Effector memory CD8-positive, alpha-beta T cell (primary cell): ENCODE measurements at regions not wholly inside any gene's neighbourhood (a gene's known extent, or its start where the extent isn't known, plus 50 kb on each side); places are given as distances from the start of the nearest gene placed in this dataset.

Source experiments
- ATAC-seq: fragments of 150-1000 bp; cut with Tn5 transposase; replicated peaks from 2 replicates; pipeline ENCODE4 v1.10.0; 2021; ENCODE audit warnings: mild to moderate bottlenecking, moderate library complexity
- DNase-seq, 3 experiments: peaks; one replicate each; pipeline ENCODE4 v3.0.0; 2021
- H3K27ac Mint-ChIP-seq, 2 donors: one replicate each; pipeline ENCODE4 v1.8.0; 2022; ENCODE audit warnings: mild to moderate bottlenecking in 2 of 2, mixed read lengths in 2 of 2, moderate library complexity in 2 of 2
- H3K27me3 Mint-ChIP-seq, 2 donors: one replicate each; pipeline ENCODE4 v1.8.0; 2022; ENCODE audit warnings: mixed read lengths in 2 of 2
- H3K36me3 Mint-ChIP-seq: one replicate; pipeline ENCODE4 v1.8.0; 2022; ENCODE audit warnings: mild to moderate bottlenecking, moderate library complexity, mixed read lengths; ENCODE audit not compliant: insufficient read depth
- H3K4me1 Mint-ChIP-seq, 2 donors: one replicate each; pipeline ENCODE4 v1.8.0; 2022; ENCODE audit warnings: low read depth in 2 of 2, mixed read lengths in 2 of 2
- H3K4me3 Mint-ChIP-seq, 2 donors: one replicate each; pipeline ENCODE4 v1.8.0; 2022; ENCODE audit warnings: mild to moderate bottlenecking in 2 of 2, mixed read lengths in 2 of 2, moderate library complexity in 2 of 2
- H3K9me3 Mint-ChIP-seq, 2 donors: one replicate each; pipeline ENCODE4 v1.8.0; 2022; ENCODE audit warnings: mixed read lengths in 2 of 2

- ATAC-seq: no peak
- Mint-ChIP-seq H3K4me1 (no peaks in the 10 kb centered on the region), H3K4me3 (no peak overlapping the region), H3K27ac (no peak overlapping the region), H3K36me3 (no peaks in the 10 kb centered on the region), H3K9me3 (peaks cover 3 to 8% of the 10 kb centered on the region in 2 donors), H3K27me3 (no peaks in the 10 kb centered on the region)
- DNase-seq: no peak
Observed at GRCh38 chr5:92119110-92119509, 736.0 kb upstream of the ARRDC3 start.

GRCh38 chr5:92106808-92107207 is 723.7 kb upstream of the ARRDC3 start:
- H3K9me3 Mint-ChIP-seq: peaks cover 3 to 4% of the 10 kb centered on the region in 2 donors
- no peaks in the 10 kb centered on the region for H3K4me1 Mint-ChIP-seq
- no peak for DNase-seq
- H3K27ac Mint-ChIP-seq: no peak overlapping the region
- no peak overlapping the region for H3K4me3 Mint-ChIP-seq
- no peak for ATAC-seq
- H3K27me3 Mint-ChIP-seq: no peaks in the 10 kb centered on the region
- H3K36me3 Mint-ChIP-seq: no peaks in the 10 kb centered on the region

DNA sequence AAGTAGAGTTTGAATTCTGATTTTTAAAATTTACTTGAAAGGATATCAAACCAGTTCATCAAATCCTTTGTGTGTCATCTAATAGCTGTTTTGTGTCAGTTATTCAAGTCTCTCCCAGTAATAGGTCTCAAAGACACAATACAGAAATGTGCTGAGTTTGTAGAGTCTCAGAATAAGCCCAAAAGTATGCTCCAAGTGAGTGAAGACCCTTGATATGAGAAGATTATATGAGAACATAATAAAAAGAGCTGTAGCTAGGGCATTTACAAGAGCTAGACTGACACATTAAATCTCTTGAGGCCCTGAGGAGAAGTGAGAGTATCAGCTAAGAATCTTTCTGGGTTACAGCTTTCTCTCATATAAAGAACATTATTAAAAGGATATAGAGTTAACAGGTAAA is 721.0 kb upstream of the ARRDC3 start:
- ATAC-seq (no peak), DNase-seq (no peak)
- H3K4me3 Mint-ChIP-seq: no peak overlapping the region
- H3K4me1 Mint-ChIP-seq: no peaks in the 10 kb centered on the region
- no peaks in the 10 kb centered on the region for H3K27me3 Mint-ChIP-seq
- no peak overlapping the region for H3K27ac Mint-ChIP-seq
- no peaks in the 10 kb centered on the region for H3K36me3 Mint-ChIP-seq
- peaks cover 0 to 3% of the 10 kb centered on the region in 2 donors for H3K9me3 Mint-ChIP-seq

DNA sequence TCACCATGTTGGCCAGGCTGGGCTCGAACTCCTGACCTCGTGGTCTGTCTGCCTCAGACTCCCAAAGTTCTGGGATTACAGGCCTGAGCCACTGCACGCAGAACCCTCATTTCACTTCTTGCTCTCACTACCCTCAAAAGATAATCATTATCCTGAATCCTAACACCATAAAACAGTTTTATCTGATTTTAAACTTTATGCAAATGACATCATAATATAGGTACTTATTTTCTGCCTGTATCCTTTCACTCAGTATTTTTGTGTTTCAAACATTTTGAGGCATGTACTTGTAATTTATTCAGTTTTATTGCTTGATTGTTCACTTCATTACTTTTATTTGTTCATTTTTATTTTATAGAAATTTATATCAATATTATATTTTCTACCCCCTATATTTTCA is 719.2 kb upstream of the ARRDC3 start:
- H3K4me3 Mint-ChIP-seq: no peak overlapping the region
- H3K27ac Mint-ChIP-seq: no peak overlapping the region
- peaks cover 0 to 3% of the 10 kb centered on the region in 2 donors for H3K9me3 Mint-ChIP-seq

GRCh38 chr5:92092239-92092638 is 709.1 kb upstream of the ARRDC3 start:
- ATAC-seq (no peak), DNase-seq (no peak)
- H3K9me3 Mint-ChIP-seq: peaks cover 0 to 3% of the 10 kb centered on the region in 2 donors
- no peaks in the 10 kb centered on the region for H3K27me3 Mint-ChIP-seq
- H3K4me3 Mint-ChIP-seq: no peak overlapping the region
- no peaks in the 10 kb centered on the region for H3K36me3 Mint-ChIP-seq
- H3K4me1 Mint-ChIP-seq: no peaks in the 10 kb centered on the region
- H3K27ac Mint-ChIP-seq: no peak overlapping the region

More for the DNA sequence above, 719.2 kb upstream of the ARRDC3 start:
- H3K27me3 Mint-ChIP-seq: no peaks in the 10 kb centered on the region
- no peaks in the 10 kb centered on the region for H3K36me3 Mint-ChIP-seq
- DNase-seq: no peak
- no peaks in the 10 kb centered on the region for H3K4me1 Mint-ChIP-seq
- no peak for ATAC-seq

- DNase-seq (no peak), ATAC-seq (no peak)
- Mint-ChIP-seq H3K9me3 (peaks cover 0 to 1% of the 10 kb centered on the region in 2 donors), H3K4me1 (no peaks in the 10 kb centered on the region), H3K36me3 (no peaks in the 10 kb centered on the region), H3K4me3 (no peak overlapping the region), H3K27me3 (no peaks in the 10 kb centered on the region), H3K27ac (no peak overlapping the region)
Observed at GRCh38 chr5:92086059-92086811, 703.1 kb upstream of the ARRDC3 start.

GRCh38 chr5:92081958-92082712 is 699.0 kb upstream of the ARRDC3 start:
- no peak for ATAC-seq
- no peaks in the 10 kb centered on the region for H3K27me3 Mint-ChIP-seq
- no peaks in the 10 kb centered on the region for H3K4me1 Mint-ChIP-seq
- peaks cover 4 to 8% of the 10 kb centered on the region in 2 donors for H3K9me3 Mint-ChIP-seq
- H3K36me3 Mint-ChIP-seq: no peaks in the 10 kb centered on the region
- H3K27ac Mint-ChIP-seq: no peak overlapping the region
- no peak for DNase-seq
- no peak overlapping the region for H3K4me3 Mint-ChIP-seq

DNA sequence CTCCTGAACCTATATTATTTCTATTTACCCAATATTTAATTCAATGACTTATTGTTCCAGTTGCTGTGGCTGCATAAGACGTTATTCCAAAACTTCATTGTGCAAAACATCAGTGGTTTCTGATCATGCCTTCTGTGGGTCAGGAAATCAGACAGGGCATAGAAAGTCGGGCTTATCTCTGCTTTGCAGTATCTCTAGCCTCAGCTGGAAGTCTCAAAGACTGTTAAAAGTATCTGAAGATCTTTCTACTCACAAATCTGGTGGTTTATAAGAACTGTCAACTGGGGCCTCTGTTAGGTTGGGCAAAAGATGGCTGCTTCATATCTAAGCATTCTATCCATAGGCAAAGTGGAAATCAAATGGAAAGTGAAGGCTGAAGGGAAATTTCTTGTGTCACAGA is 687.7 kb upstream of the ARRDC3 start:
- H3K27me3 Mint-ChIP-seq: no peaks in the 10 kb centered on the region
- DNase-seq: no peak
- H3K4me3 Mint-ChIP-seq: no peak overlapping the region
- no peak overlapping the region for H3K27ac Mint-ChIP-seq
- no peaks in the 10 kb centered on the region for H3K36me3 Mint-ChIP-seq
- peaks cover 2 to 9% of the 10 kb centered on the region in 2 donors for H3K9me3 Mint-ChIP-seq
- no peak for ATAC-seq
- no peaks in the 10 kb centered on the region for H3K4me1 Mint-ChIP-seq

DNA sequence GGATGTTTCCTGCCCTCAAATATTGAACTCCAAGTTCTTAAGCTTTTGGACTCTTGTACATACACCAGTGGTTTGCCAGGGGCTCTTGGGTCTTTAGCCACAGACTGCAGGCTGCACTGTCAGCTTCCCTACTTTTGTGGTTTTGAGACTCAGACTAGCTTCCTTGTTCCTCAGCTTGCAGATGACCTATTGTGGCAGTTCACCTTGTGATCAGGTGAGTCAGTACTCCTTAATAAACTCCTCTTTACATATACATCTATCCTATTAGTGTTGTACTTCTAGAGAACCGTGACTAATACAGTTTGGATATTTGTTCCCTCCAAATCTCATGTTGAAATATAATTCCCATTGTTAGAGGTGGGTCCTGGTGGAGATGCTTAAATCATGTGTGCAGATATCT is 681.9 kb upstream of the ARRDC3 start:
- H3K36me3 Mint-ChIP-seq: no peaks in the 10 kb centered on the region
- H3K4me3 Mint-ChIP-seq: no peak overlapping the region
- H3K9me3 Mint-ChIP-seq: peaks cover 6 to 9% of the 10 kb centered on the region in 2 donors
- no peak overlapping the region for H3K27ac Mint-ChIP-seq
- ATAC-seq (no peak), DNase-seq (no peak)
- H3K4me1 Mint-ChIP-seq: no peaks in the 10 kb centered on the region
- no peaks in the 10 kb centered on the region for H3K27me3 Mint-ChIP-seq

DNA sequence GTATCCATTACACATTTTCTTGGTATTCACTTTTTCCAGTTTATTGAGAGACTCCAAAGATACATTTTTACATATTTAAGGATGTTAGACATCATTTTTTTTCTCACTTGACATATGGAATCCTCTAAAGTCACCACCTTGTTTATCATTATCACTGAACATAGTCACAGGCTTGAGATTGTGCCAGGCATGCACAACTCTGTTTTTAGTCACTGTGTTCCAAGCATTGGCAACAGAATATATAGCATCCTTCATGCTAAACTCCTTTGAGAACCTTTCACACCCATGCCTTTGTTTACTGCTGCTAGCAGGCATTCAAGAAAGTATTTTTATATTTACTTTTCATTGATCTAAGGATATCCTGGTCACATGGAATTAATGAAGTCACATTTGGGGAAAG is 668.6 kb upstream of the ARRDC3 start:
- no peak overlapping the region for H3K4me3 Mint-ChIP-seq
- no peak for ATAC-seq
- no peak for DNase-seq
- H3K9me3 Mint-ChIP-seq: peaks cover 0 to 5% of the 10 kb centered on the region in 2 donors
- H3K4me1 Mint-ChIP-seq: no peaks in the 10 kb centered on the region
- H3K27me3 Mint-ChIP-seq: no peaks in the 10 kb centered on the region
- H3K27ac Mint-ChIP-seq: no peak overlapping the region
- H3K36me3 Mint-ChIP-seq: peaks cover 2% of the 10 kb centered on the region

- Mint-ChIP-seq H3K9me3 (peaks cover 0 to 3% of the 10 kb centered on the region in 2 donors), H3K4me1 (no peaks in the 10 kb centered on the region), H3K27ac (no peak overlapping the region), H3K36me3 (peaks cover 2% of the 10 kb centered on the region), H3K27me3 (no peaks in the 10 kb centered on the region), H3K4me3 (no peak overlapping the region)
- no peak for DNase-seq
- ATAC-seq: no peak
Observed at GRCh38 chr5:92050970-92051369, 667.9 kb upstream of the ARRDC3 start.

DNA sequence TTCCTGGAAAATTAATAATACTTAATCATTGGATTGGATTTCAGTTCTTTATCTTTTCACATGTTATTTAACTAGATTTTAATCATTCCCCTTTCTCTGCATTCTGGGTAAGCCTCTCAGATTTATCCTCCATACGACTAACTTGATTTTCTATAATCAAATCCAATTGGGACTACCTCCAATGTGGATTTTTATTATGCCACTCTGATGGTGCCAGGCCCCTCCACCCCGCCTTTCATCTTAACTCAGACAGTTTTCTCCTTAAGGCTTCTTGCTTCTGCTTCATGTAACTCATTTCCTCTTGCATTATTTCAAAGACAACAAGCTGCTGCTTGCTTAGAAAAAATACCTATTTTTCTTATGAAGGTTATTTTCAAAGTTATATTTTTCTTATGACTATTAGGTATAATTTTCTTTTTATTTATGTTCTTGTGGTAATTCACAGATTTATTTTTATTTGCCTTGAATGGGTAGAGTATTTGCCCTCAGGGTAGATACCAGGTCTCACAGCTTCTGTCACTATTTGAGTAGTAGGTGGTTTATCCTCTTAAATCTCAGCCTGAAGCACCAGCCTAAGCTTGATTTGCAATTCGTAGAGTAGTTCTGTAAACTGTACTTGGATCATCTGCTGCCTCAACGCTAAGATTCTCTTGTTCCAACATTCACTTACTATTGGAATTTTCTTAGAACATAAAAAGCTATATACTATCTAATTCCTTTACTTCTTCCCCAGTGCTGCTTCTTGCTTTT is 659.0 kb upstream of the ARRDC3 start:
- no peak for ATAC-seq
- DNase-seq: no peak
- Mint-ChIP-seq H3K4me3 (no peak overlapping the region), H3K4me1 (no peaks in the 10 kb centered on the region), H3K9me3 (peaks cover 3 to 12% of the 10 kb centered on the region in 2 donors), H3K36me3 (no peaks in the 10 kb centered on the region), H3K27me3 (no peaks in the 10 kb centered on the region), H3K27ac (no peak overlapping the region)

DNA sequence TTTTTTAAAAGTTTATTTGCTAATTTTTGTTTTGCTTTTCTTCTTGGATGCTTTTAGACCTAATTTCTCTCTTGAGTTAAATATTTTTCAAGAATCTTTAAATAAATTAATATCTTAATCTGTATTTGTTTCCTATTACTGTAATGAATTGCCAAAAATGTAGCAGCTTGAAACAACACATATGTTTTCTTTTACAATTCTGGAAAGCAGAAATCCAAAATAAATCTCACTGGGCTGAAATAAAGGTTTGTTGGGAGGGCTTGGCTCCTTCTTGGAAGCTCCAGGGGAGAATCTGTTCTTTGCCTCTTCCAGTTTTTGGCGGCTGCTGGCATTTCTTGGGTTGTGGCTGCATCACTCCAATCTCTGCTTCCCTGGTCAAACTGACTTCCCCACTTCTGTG is 658.1 kb upstream of the ARRDC3 start:
- DNase-seq: no peak
- Mint-ChIP-seq H3K27me3 (no peaks in the 10 kb centered on the region), H3K9me3 (peaks cover 3 to 12% of the 10 kb centered on the region in 2 donors), H3K36me3 (no peaks in the 10 kb centered on the region), H3K27ac (no peak overlapping the region), H3K4me3 (no peak overlapping the region), H3K4me1 (no peaks in the 10 kb centered on the region)
- ATAC-seq: no peak
